ENCODE measurements at regions not wholly inside any gene's neighbourhood (a gene's known extent, or its start where the extent isn't known, plus 50 kb on each side); places are given as distances from the start of the nearest gene placed in this dataset.
A peak's percentile ranks its signal among the peaks of the same experiment; 100 is the strongest.

- DNase-seq, result no peak
Measured at GRCh38 chr9:136597141-136597885, 51.5 kb upstream of the NOTCH1 start.

- DNase-seq, result peak; percentile 84
Measured at GRCh38 chr9:136596630-136597031, 50.8 kb upstream of the NOTCH1 start.

GRCh38 chr9:136596217-136596616 lies 50.4 kb upstream of the NOTCH1 start:
- DNase-seq, result no peak

GRCh38 chr9:136595245-136596153 lies 49.7 kb upstream of the NOTCH1 start:
- DNase-seq, result peak; percentile 54

Data from retina (tissue), 1 donor.